ENCODE measurements at regions not wholly inside any gene's neighbourhood (a gene's known extent, or its start where the extent isn't known, plus 50 kb on each side); places are given as distances from the start of the nearest gene placed in this dataset.
"Not testable (repeated sequence)": the region's sequence is repeated elsewhere in the genome, so short reads cannot be mapped to it uniquely, and the experiment has no call there.

- Histone ChIP-seq H3K27me3 (ENCODE audit: insufficient read depth, low read length, poor library complexity, severe bottlenecking) (no peaks in the 10 kb centered on the region), H2AFZ (ENCODE audit: low read length) (no peak overlapping the region), H4K20me1 (ENCODE audit: insufficient read depth, low read length, poor library complexity, severe bottlenecking) (no peaks in the 10 kb centered on the region), H3K79me2 (ENCODE audit: insufficient read depth, low read length) (no peaks in the 10 kb centered on the region), H3K9ac (ENCODE audit: low read depth, low read length, poor library complexity, severe bottlenecking) (no peak overlapping the region), H3K4me1 (ENCODE audit: insufficient read depth, low read length, poor library complexity, severe bottlenecking) (peaks cover 9% of the 10 kb centered on the region), H3K9me2 (replicated peaks; ENCODE audit: low read depth, low read length) (no peaks in the 10 kb centered on the region), H3K9me3 (ENCODE audit: insufficient read depth, low read depth, low read length) (no peaks in the 10 kb centered on the region), H3K36me3 (ENCODE audit: insufficient read depth, low read length) (no peaks in the 10 kb centered on the region), H3K4me3 (ENCODE audit: low read length, poor library complexity, severe bottlenecking) (no peak overlapping the region), H3K4me2 (ENCODE audit: low read depth, low read length, poor library complexity, severe bottlenecking) (no peak overlapping the region), H3F3A (ENCODE audit: low read depth) (no peaks in the 10 kb centered on the region)
- TF ChIP-seq, protein P1, sequence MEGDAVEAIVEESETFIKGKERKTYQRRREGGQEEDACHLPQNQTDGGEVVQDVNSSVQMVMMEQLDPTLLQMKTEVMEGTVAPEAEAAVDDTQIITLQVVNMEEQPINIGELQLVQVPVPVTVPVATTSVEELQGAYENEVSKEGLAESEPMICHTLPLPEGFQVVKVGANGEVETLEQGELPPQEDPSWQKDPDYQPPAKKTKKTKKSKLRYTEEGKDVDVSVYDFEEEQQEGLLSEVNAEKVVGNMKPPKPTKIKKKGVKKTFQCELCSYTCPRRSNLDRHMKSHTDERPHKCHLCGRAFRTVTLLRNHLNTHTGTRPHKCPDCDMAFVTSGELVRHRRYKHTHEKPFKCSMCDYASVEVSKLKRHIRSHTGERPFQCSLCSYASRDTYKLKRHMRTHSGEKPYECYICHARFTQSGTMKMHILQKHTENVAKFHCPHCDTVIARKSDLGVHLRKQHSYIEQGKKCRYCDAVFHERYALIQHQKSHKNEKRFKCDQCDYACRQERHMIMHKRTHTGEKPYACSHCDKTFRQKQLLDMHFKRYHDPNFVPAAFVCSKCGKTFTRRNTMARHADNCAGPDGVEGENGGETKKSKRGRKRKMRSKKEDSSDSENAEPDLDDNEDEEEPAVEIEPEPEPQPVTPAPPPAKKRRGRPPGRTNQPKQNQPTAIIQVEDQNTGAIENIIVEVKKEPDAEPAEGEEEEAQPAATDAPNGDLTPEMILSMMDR (conservative IDR thresholded peaks at IDR 0.05; ENCODE audit: low read length): no peak
- no peak for TF ChIP-seq EZH2phosphoT487 (IDR thresholded peaks at IDR 0.05; ENCODE audit: borderline replicate concordance)
These were observed 107.1 kb downstream of the MRPL14 start for GRCh38 chr6:44020148-44020547.

DNA sequence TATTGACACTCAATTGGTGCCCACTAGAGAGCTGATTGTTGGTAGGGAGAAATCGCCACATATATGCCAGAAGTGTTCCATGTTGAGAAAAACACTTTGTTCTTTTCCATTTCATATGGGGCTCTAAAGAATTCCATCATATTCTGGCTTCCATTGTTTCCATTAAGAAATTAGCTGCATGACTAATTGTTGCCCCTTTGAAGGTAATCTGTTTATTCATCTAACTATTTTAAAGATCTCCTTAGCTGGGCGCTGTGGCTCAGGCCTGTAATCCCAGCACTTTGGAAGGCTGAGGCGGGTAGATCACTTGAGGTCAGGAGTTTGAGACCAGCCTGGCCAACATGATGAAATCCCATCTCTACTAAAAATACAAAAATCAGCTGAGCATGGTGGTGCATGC, 109.9 kb downstream of the MRPL14 start:
- H3K4me1 ChIP-seq (ENCODE audit: insufficient read depth, low read length, poor library complexity, severe bottlenecking); H3K36me3 ChIP-seq (ENCODE audit: insufficient read depth, low read length); H3K9me2 ChIP-seq (replicated peaks; ENCODE audit: low read depth, low read length); H3K9me3 ChIP-seq (ENCODE audit: insufficient read depth, low read depth, low read length); H3K4me3 ChIP-seq (ENCODE audit: low read length, poor library complexity, severe bottlenecking); H4K20me1 ChIP-seq (ENCODE audit: insufficient read depth, low read length, poor library complexity, severe bottlenecking); H2AFZ ChIP-seq (ENCODE audit: low read length); H3K79me2 ChIP-seq (ENCODE audit: insufficient read depth, low read length); H3K4me2 ChIP-seq (ENCODE audit: low read depth, low read length, poor library complexity, severe bottlenecking); H3K27me3 ChIP-seq (ENCODE audit: insufficient read depth, low read length, poor library complexity, severe bottlenecking); H3K9ac ChIP-seq (ENCODE audit: low read depth, low read length, poor library complexity, severe bottlenecking); H3F3A ChIP-seq (ENCODE audit: low read depth): not testable (repeated sequence)

- Histone ChIP-seq H3K36me3 (ENCODE audit: insufficient read depth, low read length) (no peaks in the 10 kb centered on the region), H3K4me3 (ENCODE audit: low read length, poor library complexity, severe bottlenecking) (no peak overlapping the region), H3K9ac (ENCODE audit: low read depth, low read length, poor library complexity, severe bottlenecking) (no peak overlapping the region), H3K79me2 (ENCODE audit: insufficient read depth, low read length) (no peaks in the 10 kb centered on the region), H3K4me2 (ENCODE audit: low read depth, low read length, poor library complexity, severe bottlenecking) (no peak overlapping the region), H3F3A (ENCODE audit: low read depth) (no peaks in the 10 kb centered on the region), H3K9me2 (replicated peaks; ENCODE audit: low read depth, low read length) (no peaks in the 10 kb centered on the region), H3K4me1 (ENCODE audit: insufficient read depth, low read length, poor library complexity, severe bottlenecking) (no peaks in the 10 kb centered on the region), H2AFZ (ENCODE audit: low read length) (no peak overlapping the region), H3K27me3 (ENCODE audit: insufficient read depth, low read length, poor library complexity, severe bottlenecking) (no peaks in the 10 kb centered on the region), H4K20me1 (ENCODE audit: insufficient read depth, low read length, poor library complexity, severe bottlenecking) (no peaks in the 10 kb centered on the region), H3K9me3 (ENCODE audit: insufficient read depth, low read depth, low read length) (no peaks in the 10 kb centered on the region)
- TF ChIP-seq, protein P1 (conservative IDR thresholded peaks at IDR 0.05; ENCODE audit: low read length): no peak
- TF ChIP-seq EZH2phosphoT487 (IDR thresholded peaks at IDR 0.05; ENCODE audit: borderline replicate concordance): no peak
These were observed 111.0 kb downstream of the MRPL14 start for GRCh38 chr6:44016131-44016870.

DNA sequence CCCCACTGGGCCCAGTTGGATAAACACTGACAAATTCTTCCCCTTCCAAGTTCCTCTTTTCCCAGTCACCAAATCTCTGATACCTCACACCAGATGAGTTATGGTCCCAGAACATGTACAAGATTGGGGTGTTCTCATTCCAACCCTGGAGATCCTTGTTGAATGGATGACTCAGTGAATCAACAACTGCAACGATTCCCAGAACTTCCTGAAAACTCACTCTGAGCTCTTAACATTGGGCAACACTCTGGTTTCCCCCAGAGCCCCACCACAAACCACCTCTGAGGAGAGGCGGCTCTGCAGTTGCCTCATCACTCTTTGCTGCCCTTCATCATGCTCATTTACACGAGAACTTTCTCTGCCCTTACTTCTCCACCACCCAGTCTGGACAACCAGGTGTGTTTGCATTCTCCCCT, 115.2 kb downstream of the MRPL14 start:
- no peak overlapping the region for H3K4me2 ChIP-seq (ENCODE audit: low read depth, low read length, poor library complexity, severe bottlenecking)
- H3F3A ChIP-seq (ENCODE audit: low read depth): no peaks in the 10 kb centered on the region
- no peaks in the 10 kb centered on the region for H4K20me1 ChIP-seq (ENCODE audit: insufficient read depth, low read length, poor library complexity, severe bottlenecking)
- no peak for TF ChIP-seq EZH2phosphoT487 (IDR thresholded peaks at IDR 0.05; ENCODE audit: borderline replicate concordance)
- TF ChIP-seq, protein P1 (conservative IDR thresholded peaks at IDR 0.05; ENCODE audit: low read length): no peak
- H3K9ac ChIP-seq (ENCODE audit: low read depth, low read length, poor library complexity, severe bottlenecking): no peak overlapping the region
- H3K27me3 ChIP-seq (ENCODE audit: insufficient read depth, low read length, poor library complexity, severe bottlenecking): no peaks in the 10 kb centered on the region
- no peaks in the 10 kb centered on the region for H3K36me3 ChIP-seq (ENCODE audit: insufficient read depth, low read length)
- H3K79me2 ChIP-seq (ENCODE audit: insufficient read depth, low read length): no peaks in the 10 kb centered on the region
- no peak overlapping the region for H3K4me3 ChIP-seq (ENCODE audit: low read length, poor library complexity, severe bottlenecking)
- peaks cover 4% of the 10 kb centered on the region for H3K4me1 ChIP-seq (ENCODE audit: insufficient read depth, low read length, poor library complexity, severe bottlenecking)
- no peaks in the 10 kb centered on the region for H3K9me3 ChIP-seq (ENCODE audit: insufficient read depth, low read depth, low read length)
- H2AFZ ChIP-seq (ENCODE audit: low read length): no peak overlapping the region
- H3K9me2 ChIP-seq (replicated peaks; ENCODE audit: low read depth, low read length): no peaks in the 10 kb centered on the region
